Stimulated activated naive CD8-positive, alpha-beta T cell treated with anti-CD3 and anti-CD28 coated beads, Interleukin-15, Interleukin-2, amounts not matched to agents 100 ng/mL and 50 ng/mL, for 24 hours (primary cell): ENCODE measurements at regions not wholly inside any gene's neighbourhood (a gene's known extent, or its start where the extent isn't known, plus 50 kb on each side); places are given as distances from the start of the nearest gene placed in this dataset.
"Not testable (repeated sequence)": the region's sequence is repeated elsewhere in the genome, so short reads cannot be mapped to it uniquely, and the experiment has no call there.

ENCODE experiments used
- H3K27ac Mint-ChIP-seq: one replicate; pipeline ENCODE4 v1.8.0; 2021; ENCODE audit warnings: mild to moderate bottlenecking, mixed read lengths
- H3K27me3 Mint-ChIP-seq: one replicate; pipeline ENCODE4 v1.8.0; 2021; ENCODE audit warnings: mixed read lengths
- H3K36me3 Mint-ChIP-seq: one replicate; pipeline ENCODE4 v1.8.0; 2021; ENCODE audit warnings: low read depth, mixed read lengths
- H3K4me1 Mint-ChIP-seq: one replicate; pipeline ENCODE4 v1.8.0; 2021; ENCODE audit warnings: low read depth, mixed read lengths
- H3K4me3 Mint-ChIP-seq: one replicate; pipeline ENCODE4 v1.8.0; 2021; ENCODE audit warnings: mild to moderate bottlenecking, mixed read lengths
- H3K9me3 Mint-ChIP-seq: one replicate; pipeline ENCODE4 v1.8.0; 2021; ENCODE audit warnings: mixed read lengths

GRCh38 chr9:81083067-81083466 is 606.3 kb downstream of the TLE1 start:
- H3K36me3 Mint-ChIP-seq: no peaks in the 10 kb centered on the region
- H3K4me3 Mint-ChIP-seq: no peak overlapping the region
- no peaks in the 10 kb centered on the region for H3K9me3 Mint-ChIP-seq
- no peaks in the 10 kb centered on the region for H3K27me3 Mint-ChIP-seq
- H3K27ac Mint-ChIP-seq: no peak overlapping the region
- no peaks in the 10 kb centered on the region for H3K4me1 Mint-ChIP-seq

GRCh38 chr9:81082221-81082620 is 607.1 kb downstream of the TLE1 start:
- no peak overlapping the region for H3K4me3 Mint-ChIP-seq
- no peak overlapping the region for H3K27ac Mint-ChIP-seq
- no peaks in the 10 kb centered on the region for H3K4me1 Mint-ChIP-seq
- no peaks in the 10 kb centered on the region for H3K36me3 Mint-ChIP-seq
- H3K27me3 Mint-ChIP-seq: no peaks in the 10 kb centered on the region
- H3K9me3 Mint-ChIP-seq: no peaks in the 10 kb centered on the region

GRCh38 chr9:81080900-81081299 is 608.4 kb downstream of the TLE1 start:
- H3K4me1 Mint-ChIP-seq: no peaks in the 10 kb centered on the region
- H3K36me3 Mint-ChIP-seq: no peaks in the 10 kb centered on the region
- H3K27ac Mint-ChIP-seq: no peak overlapping the region
- H3K9me3 Mint-ChIP-seq: no peaks in the 10 kb centered on the region
- no peaks in the 10 kb centered on the region for H3K27me3 Mint-ChIP-seq
- no peak overlapping the region for H3K4me3 Mint-ChIP-seq

GRCh38 chr9:81080185-81080584 is 609.2 kb downstream of the TLE1 start:
- no peak overlapping the region for H3K4me3 Mint-ChIP-seq
- no peaks in the 10 kb centered on the region for H3K9me3 Mint-ChIP-seq
- no peaks in the 10 kb centered on the region for H3K36me3 Mint-ChIP-seq
- no peak overlapping the region for H3K27ac Mint-ChIP-seq
- H3K27me3 Mint-ChIP-seq: no peaks in the 10 kb centered on the region
- H3K4me1 Mint-ChIP-seq: no peaks in the 10 kb centered on the region

GRCh38 chr9:81079055-81079454 is 610.3 kb downstream of the TLE1 start:
- Mint-ChIP-seq H3K4me1 (no peaks in the 10 kb centered on the region), H3K27ac (no peak overlapping the region), H3K36me3 (no peaks in the 10 kb centered on the region), H3K27me3 (no peaks in the 10 kb centered on the region), H3K4me3 (no peak overlapping the region), H3K9me3 (no peaks in the 10 kb centered on the region)

GRCh38 chr9:81078555-81078954 is 610.8 kb downstream of the TLE1 start:
- H3K9me3 Mint-ChIP-seq: no peaks in the 10 kb centered on the region
- H3K4me1 Mint-ChIP-seq: no peaks in the 10 kb centered on the region
- no peaks in the 10 kb centered on the region for H3K36me3 Mint-ChIP-seq
- no peak overlapping the region for H3K4me3 Mint-ChIP-seq
- H3K27ac Mint-ChIP-seq: no peak overlapping the region
- H3K27me3 Mint-ChIP-seq: no peaks in the 10 kb centered on the region

- Mint-ChIP-seq H3K9me3 (no peaks in the 10 kb centered on the region), H3K36me3 (no peaks in the 10 kb centered on the region), H3K27ac (no peak overlapping the region), H3K4me1 (no peaks in the 10 kb centered on the region), H3K27me3 (no peaks in the 10 kb centered on the region), H3K4me3 (no peak overlapping the region)
Measured at GRCh38 chr9:81077572-81077971, 611.8 kb downstream of the TLE1 start.

- no peaks in the 10 kb centered on the region for H3K27me3 Mint-ChIP-seq
- no peaks in the 10 kb centered on the region for H3K4me1 Mint-ChIP-seq
- no peaks in the 10 kb centered on the region for H3K36me3 Mint-ChIP-seq
- H3K9me3 Mint-ChIP-seq: peaks cover 2% of the 10 kb centered on the region
- H3K4me3 Mint-ChIP-seq: no peak overlapping the region
- no peak overlapping the region for H3K27ac Mint-ChIP-seq
Measured at GRCh38 chr9:81076131-81076530, 613.2 kb downstream of the TLE1 start.

- no peak overlapping the region for H3K4me3 Mint-ChIP-seq
- no peaks in the 10 kb centered on the region for H3K4me1 Mint-ChIP-seq
- H3K27me3 Mint-ChIP-seq: no peaks in the 10 kb centered on the region
- H3K27ac Mint-ChIP-seq: no peak overlapping the region
- no peaks in the 10 kb centered on the region for H3K36me3 Mint-ChIP-seq
- peaks cover 4% of the 10 kb centered on the region for H3K9me3 Mint-ChIP-seq
Measured at GRCh38 chr9:81074221-81074620, 615.1 kb downstream of the TLE1 start.

GRCh38 chr9:81073821-81074220 is 615.5 kb downstream of the TLE1 start:
- H3K27ac Mint-ChIP-seq: no peak overlapping the region
- no peaks in the 10 kb centered on the region for H3K27me3 Mint-ChIP-seq
- no peak overlapping the region for H3K4me3 Mint-ChIP-seq
- peaks cover 4% of the 10 kb centered on the region for H3K9me3 Mint-ChIP-seq
- no peaks in the 10 kb centered on the region for H3K4me1 Mint-ChIP-seq
- no peaks in the 10 kb centered on the region for H3K36me3 Mint-ChIP-seq

- Mint-ChIP-seq H3K27ac (no peak overlapping the region), H3K27me3 (no peaks in the 10 kb centered on the region), H3K4me1 (no peaks in the 10 kb centered on the region), H3K4me3 (no peak overlapping the region), H3K36me3 (no peaks in the 10 kb centered on the region), H3K9me3 (peaks cover 4% of the 10 kb centered on the region)
Measured at GRCh38 chr9:81072758-81073157, 616.6 kb downstream of the TLE1 start.

- no peak overlapping the region for H3K4me3 Mint-ChIP-seq
- no peaks in the 10 kb centered on the region for H3K27me3 Mint-ChIP-seq
- H3K27ac Mint-ChIP-seq: no peak overlapping the region
- no peaks in the 10 kb centered on the region for H3K36me3 Mint-ChIP-seq
- H3K4me1 Mint-ChIP-seq: no peaks in the 10 kb centered on the region
- H3K9me3 Mint-ChIP-seq: peaks cover 8% of the 10 kb centered on the region
Measured at GRCh38 chr9:81071108-81071507, 618.2 kb downstream of the TLE1 start.

GRCh38 chr9:81070689-81071088 is 618.7 kb downstream of the TLE1 start:
- no peaks in the 10 kb centered on the region for H3K27me3 Mint-ChIP-seq
- no peak overlapping the region for H3K27ac Mint-ChIP-seq
- H3K9me3 Mint-ChIP-seq: peaks cover 8% of the 10 kb centered on the region
- no peaks in the 10 kb centered on the region for H3K36me3 Mint-ChIP-seq
- H3K4me3 Mint-ChIP-seq: no peak overlapping the region
- H3K4me1 Mint-ChIP-seq: no peaks in the 10 kb centered on the region

- Mint-ChIP-seq H3K27me3 (no peaks in the 10 kb centered on the region), H3K4me3 (no peak overlapping the region), H3K36me3 (no peaks in the 10 kb centered on the region), H3K4me1 (no peaks in the 10 kb centered on the region), H3K9me3 (peaks cover 8% of the 10 kb centered on the region), H3K27ac (no peak overlapping the region)
Measured at GRCh38 chr9:81069923-81070322, 619.4 kb downstream of the TLE1 start.

GRCh38 chr9:81069038-81069795 is 620.1 kb downstream of the TLE1 start:
- no peaks in the 10 kb centered on the region for H3K4me1 Mint-ChIP-seq
- H3K36me3 Mint-ChIP-seq: no peaks in the 10 kb centered on the region
- H3K27me3 Mint-ChIP-seq: no peaks in the 10 kb centered on the region
- peaks cover 8% of the 10 kb centered on the region for H3K9me3 Mint-ChIP-seq
- H3K27ac Mint-ChIP-seq: no peak overlapping the region
- H3K4me3 Mint-ChIP-seq: no peak overlapping the region

- not testable (repeated sequence) for H3K4me3 Mint-ChIP-seq, H3K27me3 Mint-ChIP-seq, H3K36me3 Mint-ChIP-seq, H3K27ac Mint-ChIP-seq, H3K4me1 Mint-ChIP-seq
- H3K9me3 Mint-ChIP-seq: peaks cover 11% of the 10 kb centered on the region
Measured at GRCh38 chr9:81062995-81063394, 626.4 kb downstream of the TLE1 start.
